H1 (cell line): ENCODE measurements at regions not wholly inside any gene's neighbourhood (a gene's known extent, or its start where the extent isn't known, plus 50 kb on each side); places are given as distances from the start of the nearest gene placed in this dataset.

ENCODE experiments used
- CHD2 ChIP-seq: IDR thresholded peaks from 2 replicates; pipeline ENCODE4 v1.6.1; 2012; ENCODE audit warnings: low read length, improper control_type of control experiment
- MAX ChIP-seq: IDR thresholded peaks from 2 replicates; pipeline ENCODE4 v1.6.1; 2012; ENCODE audit warnings: inconsistent platforms
- SUZ12 ChIP-seq: fragments of 200-600 bp; sonication (generic); IDR thresholded peaks from 2 replicates; pipeline ENCODE4 v1.6.1; 2012; ENCODE audit warnings: mild to moderate bottlenecking, inconsistent platforms, low read length, moderate library complexity, mixed read lengths

DNA sequence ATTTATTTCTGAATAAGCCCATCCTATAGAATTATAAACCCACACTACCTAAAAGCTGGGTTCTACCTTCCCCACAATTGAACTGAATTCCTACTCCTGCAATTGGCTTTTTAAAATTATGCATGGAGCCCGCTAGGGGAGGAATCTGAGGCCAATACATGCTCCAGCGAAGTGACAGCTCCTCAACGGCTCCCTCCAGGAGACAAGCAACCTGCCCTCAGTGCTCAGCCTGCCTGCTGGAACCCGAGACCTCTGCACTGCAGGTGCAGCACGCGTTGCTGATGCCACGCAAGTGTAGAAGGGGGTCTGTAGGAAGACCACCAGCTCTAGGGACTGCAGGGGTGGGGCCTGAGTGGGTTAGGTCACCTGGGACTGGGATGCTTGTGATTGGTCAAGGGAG is 170.2 kb upstream of the CDYL start:
- TF ChIP-seq SUZ12 = no peak
- TF ChIP-seq MAX = no peak
- TF ChIP-seq CHD2 = no peak
